ENCODE measurements at regions not wholly inside any gene's neighbourhood (a gene's known extent, or its start where the extent isn't known, plus 50 kb on each side); places are given as distances from the start of the nearest gene placed in this dataset.

DNA sequence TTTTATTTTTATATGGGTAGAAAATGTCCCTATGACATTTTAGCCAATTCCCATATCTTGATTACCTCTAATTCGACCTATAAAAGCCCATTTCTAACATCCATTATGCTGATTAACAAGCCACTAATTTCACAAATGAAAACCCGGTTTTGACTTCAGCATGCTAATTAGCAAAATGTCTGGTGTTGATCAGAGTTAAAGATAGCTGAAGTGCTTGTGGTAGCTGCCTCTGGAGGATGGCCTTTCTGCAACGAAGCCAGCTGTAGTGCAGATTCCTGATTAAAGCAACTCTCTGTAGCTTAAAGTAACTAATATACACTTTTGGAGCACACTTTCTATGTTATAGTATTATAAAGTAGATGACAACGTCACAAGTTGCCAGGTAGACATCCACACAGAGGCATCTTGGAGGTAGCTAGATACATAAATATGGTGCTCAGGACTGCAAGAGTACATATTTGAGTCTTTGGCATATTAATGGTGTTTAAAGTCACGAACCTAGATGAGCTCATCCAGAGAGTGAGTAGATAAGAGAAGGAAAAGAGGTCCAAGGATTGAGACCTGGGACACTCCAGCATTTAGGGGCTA, 239.5 kb downstream of the BRINP2 start:
- TF ChIP-seq, protein P1, sequence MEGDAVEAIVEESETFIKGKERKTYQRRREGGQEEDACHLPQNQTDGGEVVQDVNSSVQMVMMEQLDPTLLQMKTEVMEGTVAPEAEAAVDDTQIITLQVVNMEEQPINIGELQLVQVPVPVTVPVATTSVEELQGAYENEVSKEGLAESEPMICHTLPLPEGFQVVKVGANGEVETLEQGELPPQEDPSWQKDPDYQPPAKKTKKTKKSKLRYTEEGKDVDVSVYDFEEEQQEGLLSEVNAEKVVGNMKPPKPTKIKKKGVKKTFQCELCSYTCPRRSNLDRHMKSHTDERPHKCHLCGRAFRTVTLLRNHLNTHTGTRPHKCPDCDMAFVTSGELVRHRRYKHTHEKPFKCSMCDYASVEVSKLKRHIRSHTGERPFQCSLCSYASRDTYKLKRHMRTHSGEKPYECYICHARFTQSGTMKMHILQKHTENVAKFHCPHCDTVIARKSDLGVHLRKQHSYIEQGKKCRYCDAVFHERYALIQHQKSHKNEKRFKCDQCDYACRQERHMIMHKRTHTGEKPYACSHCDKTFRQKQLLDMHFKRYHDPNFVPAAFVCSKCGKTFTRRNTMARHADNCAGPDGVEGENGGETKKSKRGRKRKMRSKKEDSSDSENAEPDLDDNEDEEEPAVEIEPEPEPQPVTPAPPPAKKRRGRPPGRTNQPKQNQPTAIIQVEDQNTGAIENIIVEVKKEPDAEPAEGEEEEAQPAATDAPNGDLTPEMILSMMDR (IDR thresholded peaks at IDR 0.05; ENCODE audit: low read depth, low read length), result no peak
- TF ChIP-seq, protein P2, sequence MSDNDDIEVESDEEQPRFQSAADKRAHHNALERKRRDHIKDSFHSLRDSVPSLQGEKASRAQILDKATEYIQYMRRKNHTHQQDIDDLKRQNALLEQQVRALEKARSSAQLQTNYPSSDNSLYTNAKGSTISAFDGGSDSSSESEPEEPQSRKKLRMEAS (IDR thresholded peaks at IDR 0.05; ENCODE audit: low read depth, low read length), result no peak
- no peak for TF ChIP-seq POLR2A (IDR thresholded peaks at IDR 0.05; ENCODE audit: extremely low read depth, insufficient read length)
- no peak for TF ChIP-seq MYC (IDR thresholded peaks at IDR 0.05; ENCODE audit: low read depth, low read length)
